ENCODE measurements at regions not wholly inside any gene's neighbourhood (a gene's known extent, or its start where the extent isn't known, plus 50 kb on each side); places are given as distances from the start of the nearest gene placed in this dataset.
"Not testable (repeated sequence)": the region's sequence is repeated elsewhere in the genome, so short reads cannot be mapped to it uniquely, and the experiment has no call there.

- no peak for DNase-seq
Measured at GRCh38 chr2:16194931-16195680, 254.8 kb downstream of the MYCN start.

GRCh38 chr2:16194530-16194929 lies 254.2 kb downstream of the MYCN start:
- DNase-seq: no peak

- no peak for DNase-seq
Measured at GRCh38 chr2:16194096-16194390, 253.7 kb downstream of the MYCN start.

GRCh38 chr2:16192416-16193216 lies 252.3 kb downstream of the MYCN start:
- no peak for DNase-seq

GRCh38 chr2:16191431-16192200 lies 251.3 kb downstream of the MYCN start:
- no peak for DNase-seq

- no peak for DNase-seq
Measured at GRCh38 chr2:16190446-16191270, 250.3 kb downstream of the MYCN start.

- DNase-seq: no peak
Measured at GRCh38 chr2:16189836-16190160, 249.4 kb downstream of the MYCN start.

- peak; percentile 7 for DNase-seq
Measured at GRCh38 chr2:16189029-16189835, 248.9 kb downstream of the MYCN start.

- DNase-seq: no peak
Measured at GRCh38 chr2:16188261-16188890, 248.0 kb downstream of the MYCN start.

- DNase-seq: peak; percentile 65
Measured at GRCh38 chr2:16187482-16187817, 247.1 kb downstream of the MYCN start.

- DNase-seq: no peak
Measured at GRCh38 chr2:16186661-16187481, 246.5 kb downstream of the MYCN start.

- DNase-seq: no peak
Measured at GRCh38 chr2:16185801-16186272, 245.5 kb downstream of the MYCN start.

- DNase-seq: no peak
Measured at GRCh38 chr2:16184945-16185660, 244.8 kb downstream of the MYCN start.

GRCh38 chr2:16184341-16184890 lies 244.1 kb downstream of the MYCN start:
- DNase-seq: no peak

- no peak for DNase-seq
Measured at GRCh38 chr2:16183345-16183744, 243.0 kb downstream of the MYCN start.

GRCh38 chr2:16182841-16183240 lies 242.5 kb downstream of the MYCN start:
- DNase-seq: no peak

GRCh38 chr2:16182311-16182815 lies 242.0 kb downstream of the MYCN start:
- not testable (repeated sequence) for DNase-seq

- no peak for DNase-seq
Measured at GRCh38 chr2:16181741-16182090, 241.4 kb downstream of the MYCN start.

GRCh38 chr2:16181062-16181740 lies 240.9 kb downstream of the MYCN start:
- DNase-seq: no peak
